DMS153 treated with DMSO at 0.1 percent for 48 hours (cell line): ENCODE measurements at regions not wholly inside any gene's neighbourhood (a gene's known extent, or its start where the extent isn't known, plus 50 kb on each side); places are given as distances from the start of the nearest gene placed in this dataset.
"Not testable (repeated sequence)": the region's sequence is repeated elsewhere in the genome, so short reads cannot be mapped to it uniquely, and the experiment has no call there.

Experiments used
- DNase-seq: peaks from one replicate; lab custom pipeline; 2025; ENCODE audit not compliant: unreplicated experiment; lab: John Stamatoyannopoulos, UW

DNA sequence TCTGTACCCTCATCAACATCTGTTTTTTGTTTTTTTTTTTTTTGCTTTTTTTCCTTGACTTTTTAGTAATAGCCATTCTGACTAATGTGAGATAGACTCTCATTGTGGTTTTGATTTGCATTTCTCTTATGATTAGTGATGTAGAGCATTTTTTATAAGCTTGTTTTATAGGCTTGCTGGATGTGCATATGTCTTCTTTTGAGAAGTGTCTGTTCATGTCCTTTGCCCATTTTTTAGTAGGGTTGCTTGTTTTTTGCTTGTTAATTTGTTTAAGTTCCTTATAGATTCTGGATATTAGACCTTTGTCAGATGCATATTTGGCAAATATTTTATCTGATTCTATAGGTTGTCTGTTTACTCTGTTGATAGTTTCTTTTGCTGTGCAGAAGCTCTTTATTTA, 53.5 kb upstream of the FAR1 start:
- DNase-seq: not testable (repeated sequence)

- DNase-seq: no peak
These were observed 59.8 kb upstream of the FAR1 start for GRCh38 chr11:13608656-13609055.

DNA sequence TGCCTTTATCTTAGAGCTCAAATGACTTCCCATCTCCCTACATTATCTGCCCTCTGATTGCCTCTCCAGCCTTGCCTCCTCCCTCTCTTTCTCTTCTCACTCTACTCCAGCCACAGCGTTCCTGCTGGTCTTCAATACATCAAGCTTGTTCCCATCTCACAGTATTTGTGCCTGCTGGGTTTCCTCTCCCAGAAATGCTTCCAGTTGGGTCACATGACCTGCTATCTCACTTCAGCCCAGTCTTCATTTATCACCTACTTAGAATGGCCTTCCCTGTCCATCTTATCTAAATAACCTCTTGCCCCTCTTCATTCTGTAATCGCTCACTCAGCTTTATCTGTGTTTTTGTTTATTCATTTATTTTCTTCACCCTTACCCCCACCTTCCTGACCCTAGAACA, 61.8 kb upstream of the FAR1 start:
- no peak for DNase-seq

DNA sequence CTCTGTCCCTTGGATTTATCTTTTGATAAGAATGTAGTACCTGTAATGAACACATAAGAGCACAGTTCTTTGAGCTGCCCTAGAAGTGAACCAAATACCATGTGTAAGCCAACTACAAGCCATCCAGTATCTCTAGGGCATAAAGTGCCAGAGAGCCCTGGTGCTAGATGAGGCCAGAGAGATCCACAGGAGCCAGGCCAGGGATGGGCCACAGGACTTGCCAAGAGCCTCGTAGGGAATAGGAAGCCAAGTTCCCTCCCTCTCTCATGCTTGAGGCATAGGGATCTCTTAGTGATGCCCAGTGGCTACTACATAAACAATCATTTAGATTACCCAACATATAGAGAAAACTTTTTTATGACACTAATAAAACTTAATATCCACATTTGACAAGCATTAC, 64.8 kb upstream of the FAR1 start:
- no peak for DNase-seq

GRCh38 chr11:13602844-13603243, 65.6 kb upstream of the FAR1 start:
- DNase-seq: no peak

DNA sequence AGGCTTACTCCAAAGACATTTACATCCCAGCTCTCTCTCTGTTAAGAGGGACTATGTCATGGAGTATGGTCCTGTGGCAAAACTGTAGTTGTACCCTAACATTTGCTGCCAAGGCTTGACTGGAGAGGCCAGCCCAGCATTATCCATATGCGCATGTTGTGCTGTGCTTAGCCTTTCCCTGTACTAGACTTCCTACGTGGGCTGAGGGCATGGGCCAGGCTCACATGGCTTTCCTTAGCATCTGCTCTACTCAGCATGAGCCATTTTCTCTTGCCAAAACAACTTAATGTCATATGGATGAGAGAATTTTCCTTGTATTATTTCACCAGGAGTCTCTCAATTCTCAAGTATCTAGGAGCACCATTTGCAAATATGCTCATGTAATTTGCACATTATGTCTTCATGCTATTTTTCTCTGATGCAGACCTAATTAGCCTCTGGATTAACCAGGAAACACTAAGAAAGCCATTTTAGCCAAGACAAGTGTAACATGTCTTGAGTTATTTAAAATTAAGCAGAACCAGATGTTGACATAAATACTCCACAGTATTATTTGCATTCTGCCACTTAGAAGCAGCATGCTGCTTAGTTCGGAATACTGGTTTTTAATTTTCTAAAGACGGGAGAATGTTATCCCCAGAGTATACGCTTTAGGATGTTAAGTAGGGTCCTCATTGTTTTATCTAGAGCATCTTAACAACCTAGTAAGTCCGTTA, 71.7 kb upstream of the FAR1 start:
- DNase-seq: no peak

- DNase-seq: no peak
These were observed 73.3 kb upstream of the FAR1 start for GRCh38 chr11:13595166-13595565.

- no peak for DNase-seq
These were observed 74.4 kb upstream of the FAR1 start for GRCh38 chr11:13594044-13594443.

DNA sequence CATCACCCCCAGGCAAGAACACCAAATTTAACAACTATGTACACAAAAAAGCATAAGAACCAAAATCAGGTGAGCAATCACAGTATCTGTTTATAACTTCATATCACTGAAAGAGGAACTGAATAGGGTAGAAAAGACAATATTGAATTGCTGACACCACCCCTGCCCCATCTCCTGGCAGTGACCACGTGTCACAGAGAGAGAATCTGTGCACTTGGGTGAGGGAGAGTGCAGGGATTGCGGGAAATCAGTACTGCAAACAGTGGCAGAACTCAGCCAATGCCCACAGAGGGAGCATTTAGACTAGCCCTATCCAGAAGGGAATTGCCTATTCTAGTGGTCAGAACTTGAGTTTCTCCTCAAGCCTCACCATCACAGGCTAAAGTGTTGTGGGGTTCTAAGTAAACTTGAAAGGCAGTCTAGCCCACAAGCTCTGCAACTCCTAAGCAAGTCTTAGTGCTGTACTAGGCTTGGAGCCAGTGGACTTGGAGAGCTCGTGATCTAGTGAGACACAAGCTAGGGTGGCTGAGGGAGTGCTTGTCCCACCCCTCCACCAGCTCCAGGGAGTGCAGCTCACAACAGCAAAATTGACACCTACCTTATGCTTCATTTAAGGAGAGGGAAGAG, 82.8 kb upstream of the PTH start:
- no peak for DNase-seq

GRCh38 chr11:13577881-13578280, 82.1 kb upstream of the PTH start:
- DNase-seq: no peak

DNA sequence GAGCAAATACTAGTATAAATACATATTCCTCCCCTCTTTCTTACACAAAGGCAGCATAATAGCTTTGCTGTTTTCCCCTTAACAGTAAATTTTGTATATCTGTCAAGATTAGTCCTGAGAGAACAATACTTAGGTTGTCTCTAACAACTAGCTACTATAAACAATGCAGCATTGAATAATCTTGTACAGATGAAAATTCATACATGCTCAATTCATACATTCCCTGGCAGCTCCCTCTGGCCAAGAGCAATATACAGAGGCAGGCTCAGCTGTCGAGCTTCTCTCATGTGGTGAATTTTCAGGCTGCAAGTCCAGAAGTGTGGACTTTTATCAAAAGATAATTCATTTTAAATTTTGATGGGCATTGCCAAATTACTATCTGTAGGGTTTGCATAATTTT, 81.2 kb upstream of the PTH start:
- no peak for DNase-seq

DNA sequence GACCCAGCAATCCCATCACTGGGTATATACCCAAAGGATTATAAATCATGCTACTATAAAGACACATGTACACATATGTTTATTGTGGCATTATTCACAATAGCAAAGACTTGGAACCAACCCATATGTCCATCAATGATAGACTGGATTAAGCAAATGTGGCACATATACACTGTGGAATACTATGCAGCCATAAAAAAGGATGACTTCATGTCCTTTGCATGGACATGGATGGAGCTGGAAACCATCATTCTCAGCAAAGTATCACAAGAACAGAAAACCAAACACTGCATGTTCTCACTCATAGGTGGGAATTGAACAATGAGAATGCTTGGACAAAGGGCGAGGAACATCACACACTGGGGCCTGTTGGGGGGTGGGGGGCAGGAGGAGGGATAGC, 79.6 kb upstream of the PTH start:
- DNase-seq: not testable (repeated sequence)

- DNase-seq: no peak
These were observed 71.8 kb upstream of the PTH start for GRCh38 chr11:13567551-13567950.

DNA sequence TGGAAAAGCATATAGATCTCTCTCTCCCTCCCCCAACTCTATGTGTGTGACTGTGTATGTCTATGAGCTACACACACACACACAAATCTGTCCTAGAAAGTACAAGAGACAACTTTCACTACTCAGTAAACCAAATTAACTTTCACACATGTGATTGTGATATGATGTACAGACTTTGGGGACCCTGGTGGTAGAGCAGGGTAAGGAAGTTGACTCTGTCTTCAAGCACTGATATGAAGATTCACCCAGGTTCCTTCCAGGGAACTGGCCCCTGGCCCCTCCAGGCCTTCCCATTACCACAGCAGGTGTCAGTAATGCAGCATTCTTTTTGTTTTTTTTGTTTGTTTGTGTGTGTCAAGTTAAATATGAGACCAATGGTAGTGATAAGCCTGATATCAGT, 66.1 kb upstream of the PTH start:
- DNase-seq: no peak

- peak; percentile 12 for DNase-seq
These were observed 64.5 kb upstream of the PTH start for GRCh38 chr11:13560341-13560740.

- DNase-seq: no peak
These were observed 57.0 kb upstream of the PTH start for GRCh38 chr11:13552784-13553183.

DNA sequence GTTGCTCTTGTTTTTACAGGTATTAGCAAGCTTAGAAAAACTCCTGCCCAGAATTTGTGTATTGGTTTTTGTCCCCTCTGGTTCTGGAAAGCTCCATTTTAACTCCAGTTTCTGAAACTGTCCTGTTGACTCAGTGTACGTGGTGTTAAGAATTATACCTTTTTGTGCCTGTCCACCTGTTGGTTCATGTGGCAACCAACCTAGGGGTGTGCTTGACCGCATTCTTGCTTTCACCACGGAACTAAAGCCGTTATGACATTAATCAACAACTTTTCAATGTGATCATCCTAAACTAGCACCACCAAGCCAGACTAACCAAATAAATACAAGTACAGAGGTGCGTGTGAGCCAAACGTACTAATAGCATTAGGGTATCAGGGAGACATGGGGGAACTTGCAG, 56.0 kb upstream of the PTH start:
- no peak for DNase-seq

DNA sequence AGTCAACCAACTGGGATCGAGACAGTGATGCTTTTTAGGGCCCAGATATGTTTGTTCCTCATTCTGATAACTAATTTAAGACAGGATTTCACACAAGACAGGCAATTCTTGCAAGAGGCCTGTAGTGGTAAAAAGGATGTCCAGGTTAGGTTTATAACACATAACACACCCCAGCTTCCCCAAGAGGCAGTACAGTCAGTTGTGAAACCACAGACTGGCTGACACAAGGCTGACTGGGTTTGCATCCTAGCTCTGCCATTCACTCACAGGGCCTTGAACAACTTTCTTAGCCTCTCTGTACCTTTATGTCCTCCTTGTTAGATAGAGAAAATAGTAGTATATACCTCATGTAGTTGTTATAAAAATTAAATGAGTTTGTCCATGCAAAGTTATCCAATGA, 55.0 kb upstream of the PTH start:
- no peak for DNase-seq

DNA sequence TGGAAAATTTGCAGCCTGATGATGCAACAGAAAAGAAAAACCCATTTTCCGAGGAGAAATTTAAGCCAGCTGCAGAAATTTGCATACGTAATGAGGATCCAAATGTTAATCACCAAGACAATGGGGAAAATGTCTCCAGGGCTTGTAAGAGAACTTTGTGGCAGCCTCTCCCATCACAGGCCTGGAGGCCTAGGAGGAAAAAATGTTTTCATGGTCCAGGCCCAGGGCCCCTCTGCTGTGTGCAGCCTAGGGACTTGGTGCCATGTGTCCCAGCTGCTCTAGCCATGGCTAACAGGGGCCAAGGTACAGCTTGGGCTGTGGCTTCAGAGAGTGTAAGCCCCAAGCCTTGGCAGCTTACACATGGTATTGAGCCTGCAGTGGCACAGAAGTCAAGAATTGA, 50.3 kb upstream of the PTH start:
- DNase-seq: not testable (repeated sequence)
